Nephron progenitor cell (in vitro differentiated cells): ENCODE measurements at regions not wholly inside any gene's neighbourhood (a gene's known extent, or its start where the extent isn't known, plus 50 kb on each side); places are given as distances from the start of the nearest gene placed in this dataset.
"Not testable (repeated sequence)": the region's sequence is repeated elsewhere in the genome, so short reads cannot be mapped to it uniquely, and the experiment has no call there.

Experiments used
- DNase-seq: peaks from one replicate; pipeline ENCODE4 v3.0.0; 2021
- H3K27ac Mint-ChIP-seq: 2 replicates; pipeline ENCODE4 v1.8.0; 2021; ENCODE audit warnings: mild to moderate bottlenecking, moderate library complexity, mixed read lengths
- H3K27me3 Mint-ChIP-seq: 2 replicates; pipeline ENCODE4 v1.8.0; 2021; ENCODE audit warnings: mild to moderate bottlenecking, low read depth, mixed read lengths; ENCODE audit not compliant: poor library complexity
- H3K36me3 Mint-ChIP-seq: 2 replicates; pipeline ENCODE4 v1.8.0; 2021; ENCODE audit warnings: low read depth, mixed read lengths
- H3K4me1 Mint-ChIP-seq: 2 replicates; pipeline ENCODE4 v1.8.0; 2021; ENCODE audit warnings: mixed read lengths
- H3K4me3 Mint-ChIP-seq: 2 replicates; pipeline ENCODE4 v1.8.0; 2021; ENCODE audit warnings: mild to moderate bottlenecking, moderate library complexity, mixed read lengths
- H3K9me3 Mint-ChIP-seq: 2 replicates; pipeline ENCODE4 v1.8.0; 2021; ENCODE audit warnings: mild to moderate bottlenecking, moderate library complexity, mixed read lengths
- TF ChIP-seq, protein P1 (sequence below): fragments of 200-600 bp; sonication (generic); IDR thresholded peaks from 2 replicates; pipeline ENCODE4 v1.5.0; 2021; ENCODE audit warnings: antibody characterized with exemption

DNA sequence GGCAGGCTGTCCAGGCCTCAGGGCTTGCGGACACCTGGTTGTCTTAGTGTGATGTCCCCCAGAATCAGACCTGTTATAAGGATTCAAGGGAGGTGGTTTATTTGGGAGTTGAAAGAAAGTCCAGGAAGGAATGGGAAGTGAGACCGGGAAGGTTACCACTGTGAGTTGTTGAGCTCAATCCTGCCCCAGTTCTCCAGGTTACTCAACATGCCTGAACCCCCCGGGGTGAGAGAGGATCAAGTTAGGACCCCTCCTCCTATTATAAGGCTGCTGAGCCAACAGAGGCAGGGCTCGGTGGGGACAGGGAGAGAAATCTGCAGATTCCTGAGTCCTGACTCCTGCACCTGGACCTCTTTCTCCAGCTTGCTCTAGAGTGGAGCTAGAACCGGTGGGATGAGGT, 86.4 kb downstream of the MRM1 start:
- Mint-ChIP-seq H3K9me3 (no peaks in the 10 kb centered on the region), H3K27me3 (peaks cover 82% of the 10 kb centered on the region), H3K4me1 (peaks cover 46% of the 10 kb centered on the region), H3K4me3 (no peak overlapping the region), H3K36me3 (no peaks in the 10 kb centered on the region), H3K27ac (no peak overlapping the region)
- no peak for DNase-seq
- TF ChIP-seq, protein P1, sequence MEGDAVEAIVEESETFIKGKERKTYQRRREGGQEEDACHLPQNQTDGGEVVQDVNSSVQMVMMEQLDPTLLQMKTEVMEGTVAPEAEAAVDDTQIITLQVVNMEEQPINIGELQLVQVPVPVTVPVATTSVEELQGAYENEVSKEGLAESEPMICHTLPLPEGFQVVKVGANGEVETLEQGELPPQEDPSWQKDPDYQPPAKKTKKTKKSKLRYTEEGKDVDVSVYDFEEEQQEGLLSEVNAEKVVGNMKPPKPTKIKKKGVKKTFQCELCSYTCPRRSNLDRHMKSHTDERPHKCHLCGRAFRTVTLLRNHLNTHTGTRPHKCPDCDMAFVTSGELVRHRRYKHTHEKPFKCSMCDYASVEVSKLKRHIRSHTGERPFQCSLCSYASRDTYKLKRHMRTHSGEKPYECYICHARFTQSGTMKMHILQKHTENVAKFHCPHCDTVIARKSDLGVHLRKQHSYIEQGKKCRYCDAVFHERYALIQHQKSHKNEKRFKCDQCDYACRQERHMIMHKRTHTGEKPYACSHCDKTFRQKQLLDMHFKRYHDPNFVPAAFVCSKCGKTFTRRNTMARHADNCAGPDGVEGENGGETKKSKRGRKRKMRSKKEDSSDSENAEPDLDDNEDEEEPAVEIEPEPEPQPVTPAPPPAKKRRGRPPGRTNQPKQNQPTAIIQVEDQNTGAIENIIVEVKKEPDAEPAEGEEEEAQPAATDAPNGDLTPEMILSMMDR: no peak

DNA sequence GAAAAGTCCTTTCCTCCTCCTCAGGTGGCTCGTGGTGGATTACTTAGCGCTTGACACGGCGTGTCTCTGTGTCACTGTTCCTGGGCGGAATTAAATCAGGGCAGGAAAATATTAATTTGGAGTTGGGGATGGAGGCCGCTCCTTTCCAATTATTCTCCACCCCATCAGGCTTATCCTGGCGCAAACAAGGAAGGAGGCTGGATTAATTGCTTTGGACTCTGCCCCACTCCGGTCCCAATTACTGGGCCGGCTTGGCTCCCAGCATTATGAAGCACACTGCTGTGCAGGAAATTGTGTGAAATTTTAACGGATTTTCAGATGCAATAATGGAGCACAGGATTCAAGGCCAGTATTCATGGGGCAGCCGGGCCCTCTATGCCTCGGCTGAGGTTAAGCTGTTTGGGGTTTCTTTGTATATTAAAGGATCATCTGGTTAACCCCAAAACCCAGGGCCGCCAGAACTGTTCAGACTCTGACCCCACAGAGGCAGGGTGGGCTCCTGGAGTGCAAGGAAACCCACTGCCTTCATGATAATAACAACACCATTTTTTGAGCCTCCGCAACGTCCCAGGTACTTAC, 87.8 kb downstream of the MRM1 start:
- no peak overlapping the region for H3K4me3 Mint-ChIP-seq
- TF ChIP-seq, protein P1: no peak
- no peaks in the 10 kb centered on the region for H3K9me3 Mint-ChIP-seq
- DNase-seq: no peak
- peaks cover 36% of the 10 kb centered on the region for H3K4me1 Mint-ChIP-seq
- H3K27ac Mint-ChIP-seq: no peak overlapping the region
- peaks cover 83% of the 10 kb centered on the region for H3K27me3 Mint-ChIP-seq
- H3K36me3 Mint-ChIP-seq: no peaks in the 10 kb centered on the region

DNA sequence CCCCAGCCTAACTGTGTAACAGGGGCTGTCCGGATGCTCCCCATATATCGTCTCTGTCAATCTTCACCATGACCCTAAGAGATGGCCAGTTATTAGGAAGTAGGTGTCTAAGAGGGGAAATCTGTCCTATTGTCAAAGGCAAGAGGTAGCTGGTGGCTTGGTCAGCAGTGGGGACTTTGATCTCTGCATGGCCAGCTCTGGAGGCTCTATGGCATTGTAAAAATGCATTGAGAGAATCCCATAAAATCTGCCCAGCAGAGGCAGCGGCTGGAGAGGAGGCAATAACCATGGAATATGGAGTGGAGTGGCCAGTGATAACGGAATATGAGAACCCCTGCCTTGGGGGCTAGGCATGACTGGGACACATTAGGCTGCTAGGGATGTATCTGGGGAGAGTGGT, 88.8 kb downstream of the MRM1 start:
- TF ChIP-seq, protein P1: no peak
- H3K27me3 Mint-ChIP-seq: peaks cover 79% of the 10 kb centered on the region
- no peak overlapping the region for H3K4me3 Mint-ChIP-seq
- H3K4me1 Mint-ChIP-seq: peaks cover 42% of the 10 kb centered on the region
- no peaks in the 10 kb centered on the region for H3K9me3 Mint-ChIP-seq
- H3K27ac Mint-ChIP-seq: no peak overlapping the region
- no peak for DNase-seq
- H3K36me3 Mint-ChIP-seq: no peaks in the 10 kb centered on the region

DNA sequence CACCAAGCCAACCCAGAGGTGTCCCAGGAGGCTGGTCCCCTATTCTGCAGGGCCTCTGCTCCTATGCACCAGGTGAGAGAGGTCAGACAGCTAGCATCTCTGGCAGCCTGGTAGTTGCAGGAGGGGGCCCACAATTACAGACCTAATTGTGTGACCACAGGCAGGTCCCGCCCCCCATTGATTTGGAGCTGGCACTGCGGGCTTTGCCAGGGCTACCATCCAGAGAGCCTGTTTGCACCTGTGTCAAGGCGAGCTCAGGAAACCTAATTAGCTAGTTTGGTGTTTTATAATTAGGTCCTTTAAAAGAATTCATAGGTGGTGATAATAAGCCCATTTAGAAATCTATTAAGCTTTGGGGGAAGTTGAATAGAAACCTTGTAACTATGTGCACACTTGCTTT, 90.2 kb downstream of the MRM1 start:
- no peaks in the 10 kb centered on the region for H3K9me3 Mint-ChIP-seq
- no peak for DNase-seq
- H3K27ac Mint-ChIP-seq: no peak overlapping the region
- H3K4me3 Mint-ChIP-seq: no peak overlapping the region
- peaks cover 76% of the 10 kb centered on the region for H3K27me3 Mint-ChIP-seq
- TF ChIP-seq, protein P1: no peak
- H3K36me3 Mint-ChIP-seq: no peaks in the 10 kb centered on the region
- peaks cover 40% of the 10 kb centered on the region for H3K4me1 Mint-ChIP-seq

DNA sequence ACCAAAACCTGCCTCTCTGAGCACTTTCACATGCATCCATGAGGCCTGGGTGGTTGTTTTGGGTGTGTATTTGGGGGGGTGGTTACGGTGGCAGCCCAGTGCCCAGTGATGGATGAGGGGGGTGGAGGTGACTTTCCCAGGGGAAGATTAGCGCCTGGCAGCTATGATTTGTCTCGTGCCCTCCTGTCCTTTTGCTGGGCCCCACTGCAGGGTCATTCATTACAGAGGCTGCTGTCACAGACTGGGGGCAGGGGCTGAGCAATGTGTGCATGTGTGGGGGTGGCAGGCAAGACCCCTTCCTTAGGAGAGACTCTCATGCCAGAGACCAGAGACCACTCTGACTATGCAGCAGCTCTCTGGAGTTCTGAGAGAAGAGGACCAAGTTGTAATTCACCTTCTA, 93.7 kb downstream of the MRM1 start:
- Mint-ChIP-seq H3K27me3 (peaks cover 85% of the 10 kb centered on the region), H3K4me1 (peaks cover 20% of the 10 kb centered on the region), H3K9me3 (no peaks in the 10 kb centered on the region), H3K36me3 (no peaks in the 10 kb centered on the region), H3K27ac (no peak overlapping the region), H3K4me3 (no peak overlapping the region)
- TF ChIP-seq, protein P1: no peak
- DNase-seq: no peak

DNA sequence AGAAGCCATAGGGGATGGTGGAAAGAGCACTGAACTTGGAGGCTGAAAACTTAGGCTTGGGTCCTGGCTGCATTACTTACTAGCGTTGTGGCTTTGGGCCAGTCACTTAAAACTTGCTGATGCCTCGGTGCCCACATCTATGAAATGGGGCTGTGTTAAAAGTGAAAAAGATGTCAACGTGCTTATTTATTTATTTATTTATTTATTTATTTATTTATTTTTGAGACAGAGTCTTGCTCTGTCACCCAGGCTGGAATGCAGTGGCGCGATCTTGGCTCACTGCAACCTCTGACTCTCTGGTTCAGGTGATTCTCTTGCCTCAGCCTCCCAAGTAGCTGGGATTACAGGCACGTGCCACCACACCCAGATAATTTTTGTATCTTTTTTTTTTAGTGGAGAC, 94.3 kb downstream of the MRM1 start:
- peaks cover 84% of the 10 kb centered on the region for H3K27me3 Mint-ChIP-seq
- H3K4me1 Mint-ChIP-seq: peaks cover 14% of the 10 kb centered on the region
- not testable (repeated sequence) for DNase-seq, H3K4me3 Mint-ChIP-seq, H3K9me3 Mint-ChIP-seq, H3K27ac Mint-ChIP-seq, H3K36me3 Mint-ChIP-seq
